ENCODE measurements at regions not wholly inside any gene's neighbourhood (a gene's known extent, or its start where the extent isn't known, plus 50 kb on each side); places are given as distances from the start of the nearest gene placed in this dataset.

DNA sequence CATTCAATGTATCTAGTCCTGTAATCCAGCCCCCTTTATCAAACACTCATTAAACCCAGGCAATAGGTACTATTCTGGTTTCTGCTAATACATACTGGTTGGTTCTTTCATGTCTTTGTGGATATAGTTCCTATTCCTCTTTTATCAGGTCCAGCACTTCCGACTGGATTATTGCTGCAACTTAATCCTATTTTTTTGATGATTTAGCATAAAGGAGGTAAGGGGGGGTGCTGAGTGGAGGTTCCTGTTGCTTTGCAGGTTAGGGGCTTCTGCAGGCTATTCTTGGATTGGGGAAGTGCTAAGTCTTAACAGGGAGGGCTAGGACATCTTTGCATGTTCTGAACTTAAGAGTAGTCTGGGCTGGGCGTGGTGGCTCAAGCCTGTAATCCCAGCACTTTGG, 377.7 kb downstream of the FGF10 start:
- TF ChIP-seq POLR2AphosphoS5 (IDR thresholded peaks at IDR 0.05; ENCODE audit: low read depth, low read length) = no peak
- TF ChIP-seq TAF1 (IDR thresholded peaks at IDR 0.05; ENCODE audit: borderline replicate concordance, low read depth, low read length) = no peak
- TF ChIP-seq, protein P1, sequence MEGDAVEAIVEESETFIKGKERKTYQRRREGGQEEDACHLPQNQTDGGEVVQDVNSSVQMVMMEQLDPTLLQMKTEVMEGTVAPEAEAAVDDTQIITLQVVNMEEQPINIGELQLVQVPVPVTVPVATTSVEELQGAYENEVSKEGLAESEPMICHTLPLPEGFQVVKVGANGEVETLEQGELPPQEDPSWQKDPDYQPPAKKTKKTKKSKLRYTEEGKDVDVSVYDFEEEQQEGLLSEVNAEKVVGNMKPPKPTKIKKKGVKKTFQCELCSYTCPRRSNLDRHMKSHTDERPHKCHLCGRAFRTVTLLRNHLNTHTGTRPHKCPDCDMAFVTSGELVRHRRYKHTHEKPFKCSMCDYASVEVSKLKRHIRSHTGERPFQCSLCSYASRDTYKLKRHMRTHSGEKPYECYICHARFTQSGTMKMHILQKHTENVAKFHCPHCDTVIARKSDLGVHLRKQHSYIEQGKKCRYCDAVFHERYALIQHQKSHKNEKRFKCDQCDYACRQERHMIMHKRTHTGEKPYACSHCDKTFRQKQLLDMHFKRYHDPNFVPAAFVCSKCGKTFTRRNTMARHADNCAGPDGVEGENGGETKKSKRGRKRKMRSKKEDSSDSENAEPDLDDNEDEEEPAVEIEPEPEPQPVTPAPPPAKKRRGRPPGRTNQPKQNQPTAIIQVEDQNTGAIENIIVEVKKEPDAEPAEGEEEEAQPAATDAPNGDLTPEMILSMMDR (IDR thresholded peaks at IDR 0.05) = no peak
- no peak for TF ChIP-seq RAD21 (IDR thresholded peaks at IDR 0.05; ENCODE audit: low read length)
- TF ChIP-seq, protein P2, sequence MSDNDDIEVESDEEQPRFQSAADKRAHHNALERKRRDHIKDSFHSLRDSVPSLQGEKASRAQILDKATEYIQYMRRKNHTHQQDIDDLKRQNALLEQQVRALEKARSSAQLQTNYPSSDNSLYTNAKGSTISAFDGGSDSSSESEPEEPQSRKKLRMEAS (IDR thresholded peaks at IDR 0.05; ENCODE audit: low read depth) = no peak
- no peak for TF ChIP-seq EP300 (IDR thresholded peaks at IDR 0.05; ENCODE audit: borderline replicate concordance in 1 of 2, low read depth in 1 of 2, low read length in 1 of 2)
- TF ChIP-seq NFIC (IDR thresholded peaks at IDR 0.05; ENCODE audit: borderline replicate concordance) = no peak
- TF ChIP-seq, protein P3, sequence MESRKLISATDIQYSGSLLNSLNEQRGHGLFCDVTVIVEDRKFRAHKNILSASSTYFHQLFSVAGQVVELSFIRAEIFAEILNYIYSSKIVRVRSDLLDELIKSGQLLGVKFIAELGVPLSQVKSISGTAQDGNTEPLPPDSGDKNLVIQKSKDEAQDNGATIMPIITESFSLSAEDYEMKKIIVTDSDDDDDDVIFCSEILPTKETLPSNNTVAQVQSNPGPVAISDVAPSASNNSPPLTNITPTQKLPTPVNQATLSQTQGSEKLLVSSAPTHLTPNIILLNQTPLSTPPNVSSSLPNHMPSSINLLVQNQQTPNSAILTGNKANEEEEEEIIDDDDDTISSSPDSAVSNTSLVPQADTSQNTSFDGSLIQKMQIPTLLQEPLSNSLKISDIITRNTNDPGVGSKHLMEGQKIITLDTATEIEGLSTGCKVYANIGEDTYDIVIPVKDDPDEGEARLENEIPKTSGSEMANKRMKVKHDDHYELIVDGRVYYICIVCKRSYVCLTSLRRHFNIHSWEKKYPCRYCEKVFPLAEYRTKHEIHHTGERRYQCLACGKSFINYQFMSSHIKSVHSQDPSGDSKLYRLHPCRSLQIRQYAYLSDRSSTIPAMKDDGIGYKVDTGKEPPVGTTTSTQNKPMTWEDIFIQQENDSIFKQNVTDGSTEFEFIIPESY (IDR thresholded peaks at IDR 0.05; ENCODE audit: borderline replicate concordance, low read depth) = no peak
- TF ChIP-seq RXRA (IDR thresholded peaks at IDR 0.05; ENCODE audit: borderline replicate concordance, low read depth) = no peak
- TF ChIP-seq, protein P4, sequence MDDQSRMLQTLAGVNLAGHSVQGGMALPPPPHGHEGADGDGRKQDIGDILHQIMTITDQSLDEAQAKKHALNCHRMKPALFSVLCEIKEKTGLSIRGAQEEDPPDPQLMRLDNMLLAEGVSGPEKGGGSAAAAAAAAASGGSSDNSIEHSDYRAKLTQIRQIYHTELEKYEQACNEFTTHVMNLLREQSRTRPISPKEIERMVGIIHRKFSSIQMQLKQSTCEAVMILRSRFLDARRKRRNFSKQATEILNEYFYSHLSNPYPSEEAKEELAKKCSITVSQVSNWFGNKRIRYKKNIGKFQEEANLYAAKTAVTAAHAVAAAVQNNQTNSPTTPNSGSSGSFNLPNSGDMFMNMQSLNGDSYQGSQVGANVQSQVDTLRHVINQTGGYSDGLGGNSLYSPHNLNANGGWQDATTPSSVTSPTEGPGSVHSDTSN (IDR thresholded peaks at IDR 0.05) = no peak
- no peak for TF ChIP-seq JUND (IDR thresholded peaks at IDR 0.05)
- no peak for TF ChIP-seq NRF1 (IDR thresholded peaks at IDR 0.05; ENCODE audit: low read depth, low read length)
- no peak for TF ChIP-seq MEF2A (IDR thresholded peaks at IDR 0.05; ENCODE audit: borderline replicate concordance, low read depth)

Data from SK-N-SH (cell line).